GM23248 (cell line): ENCODE measurements at regions not wholly inside any gene's neighbourhood (a gene's known extent, or its start where the extent isn't known, plus 50 kb on each side); places are given as distances from the start of the nearest gene placed in this dataset.

Source experiments
- DNase-seq: peaks from one replicate; pipeline ENCODE4 v3.0.0-alpha.2; 2015
- H2AFZ ChIP-seq: fragments of 200-600 bp; sonication (generic); 2 replicates; pipeline ENCODE4 v1.6.1; 2016; ENCODE audit warnings: antibody characterized with exemption
- H3F3A ChIP-seq: fragments of 200-600 bp; sonication (generic); 2 replicates; pipeline ENCODE4 v1.6.1; 2016; ENCODE audit warnings: mild to moderate bottlenecking, antibody characterized with exemption, mixed run types; ENCODE audit not compliant: insufficient read depth
- H3K27ac ChIP-seq: fragments of 200-600 bp; sonication (generic); 2 replicates; pipeline ENCODE4 v1.5.1; 2016; ENCODE audit warnings: mild to moderate bottlenecking
- H3K27me3 ChIP-seq: fragments of 200-600 bp; sonication (generic); replicated peaks from 2 replicates; pipeline ENCODE4 v1.6.1; 2016; ENCODE audit warnings: mild to moderate bottlenecking; ENCODE audit not compliant: insufficient read depth
- H3K36me3 ChIP-seq: fragments of 200-600 bp; sonication (generic); 2 replicates; pipeline ENCODE4 v1.6.1; 2016; ENCODE audit warnings: low read depth, mild to moderate bottlenecking
- H3K4me1 ChIP-seq: fragments of 200-600 bp; sonication (generic); 2 replicates; pipeline ENCODE4 v1.6.1; 2016; ENCODE audit warnings: mild to moderate bottlenecking; ENCODE audit not compliant: insufficient read depth
- H3K4me2 ChIP-seq: fragments of 200-600 bp; sonication (generic); one replicate; pipeline ENCODE4 v1.6.1; 2016; ENCODE audit warnings: mild to moderate bottlenecking; ENCODE audit not compliant: unreplicated experiment
- H3K4me3 ChIP-seq: fragments of 200-600 bp; sonication (generic); 2 replicates; pipeline ENCODE4 v1.5.1; 2016; ENCODE audit warnings: mild to moderate bottlenecking
- H3K79me2 ChIP-seq: fragments of 200-600 bp; sonication (generic); 2 replicates; pipeline ENCODE4 v1.6.1; 2016; ENCODE audit warnings: mild to moderate bottlenecking; ENCODE audit not compliant: insufficient read depth
- H3K9ac ChIP-seq: fragments of 200-600 bp; sonication (generic); 2 replicates; pipeline ENCODE4 v1.6.1; 2016; ENCODE audit warnings: mild to moderate bottlenecking
- H3K9me2 ChIP-seq: fragments of 200-600 bp; sonication (generic); 2 replicates; pipeline ENCODE4 v1.6.1; 2016; ENCODE audit warnings: mixed run types, mild to moderate bottlenecking, moderate library complexity; ENCODE audit not compliant: insufficient read depth
- H3K9me3 ChIP-seq: fragments of 200-600 bp; sonication (generic); one replicate; pipeline ENCODE4 v1.6.1; 2017; ENCODE audit warnings: low read depth
- H4K20me1 ChIP-seq: fragments of 200-600 bp; sonication (generic); 2 replicates; pipeline ENCODE4 v1.6.0; 2016; ENCODE audit not compliant: insufficient read depth
- EZH2 ChIP-seq: fragments of 200-600 bp; sonication (generic); IDR thresholded peaks from 2 replicates; pipeline ENCODE4 v1.6.1; 2018; ENCODE audit warnings: antibody characterized with exemption, mild to moderate bottlenecking; ENCODE audit not compliant: insufficient read depth, poor library complexity, severe bottlenecking
- EZH2phosphoT487 ChIP-seq: fragments of 200-600 bp; sonication (generic); IDR thresholded peaks from 2 replicates; pipeline ENCODE4 v1.6.1; 2018; ENCODE audit warnings: antibody characterized with exemption, moderate library complexity, mild to moderate bottlenecking, low read depth; ENCODE audit not compliant: insufficient read depth
- WGBS, 2 experiments: methylation state at CpG; one replicate each; pipeline ENCODE4 v1.1.6; 2015 to 2017; ENCODE audit warnings: low lambda C conversion rate in 2 of 2, low coverage in 1 of 2; ENCODE audit errors: missing lambda C conversion rate in 2 of 2; 5-methylcytosine and 5-hydroxymethylcytosine counted together
- in situ Hi-C: fragments of 300-500 bp; cut with MboI; formaldehyde crosslinking; loops from 2 replicates; pipeline ENCODE4 v1.15.0; 2020

GRCh38 chr2:14752295-14752694 is 119.8 kb downstream of the LRATD1 start:
- Histone ChIP-seq H3K4me2 (no peak overlapping the region), H3K36me3 (no peaks in the 10 kb centered on the region), H3F3A (peaks cover 35% of the 10 kb centered on the region), H3K4me1 (peaks cover 29% of the 10 kb centered on the region), H3K9ac (no peak overlapping the region), H3K4me3 (no peak overlapping the region), H3K27me3 (no peaks in the 10 kb centered on the region), H4K20me1 (no peaks in the 10 kb centered on the region), H3K79me2 (no peaks in the 10 kb centered on the region), H3K27ac (no peak overlapping the region), H3K9me3 (no peaks in the 10 kb centered on the region), H2AFZ (no peak overlapping the region), H3K9me2 (no peaks in the 10 kb centered on the region)
- in situ Hi-C loops: no loop called here
- DNase-seq: peak; percentile 38
- TF ChIP-seq EZH2phosphoT487 (no peak), EZH2 (no peak)
- WGBS, 2 experiments: 40 to 51% methylated on average over 3 of the region's 3 CpGs

GRCh38 chr2:14756122-14756541 is 123.6 kb downstream of the LRATD1 start:
- Histone ChIP-seq H3K4me1 (peaks cover 20% of the 10 kb centered on the region), H3K9ac (peak overlapping the region; percentile 22; the same call in 1 of the 2 replicates), H3K4me2 (peak overlapping the region; percentile 64), H3K36me3 (no peaks in the 10 kb centered on the region), H3K9me2 (no peaks in the 10 kb centered on the region), H3K4me3 (peak overlapping the region; percentile 38), H3K27ac (peak overlapping the region; percentile 76), H3K9me3 (no peaks in the 10 kb centered on the region), H3F3A (peaks cover 27% of the 10 kb centered on the region), H3K27me3 (no peaks in the 10 kb centered on the region), H2AFZ (peak overlapping the region; percentile 51), H4K20me1 (no peaks in the 10 kb centered on the region), H3K79me2 (no peaks in the 10 kb centered on the region)
- peak; percentile 70 for DNase-seq
- in situ Hi-C loops: no loop called here
- TF ChIP-seq EZH2: no peak
- TF ChIP-seq EZH2phosphoT487: no peak
- 12 to 19% methylated on average over 3 of the region's 3 CpGs for WGBS, 2 experiments

- Histone ChIP-seq H3K4me1 (peaks cover 20% of the 10 kb centered on the region), H3K79me2 (no peaks in the 10 kb centered on the region), H3K9me2 (no peaks in the 10 kb centered on the region), H3K9ac (no peak overlapping the region), H3K9me3 (no peaks in the 10 kb centered on the region), H3K27ac (peak overlapping the region; percentile 76), H3K27me3 (no peaks in the 10 kb centered on the region), H2AFZ (peak overlapping the region; percentile 51; the same call in 1 of the 2 replicates), H4K20me1 (no peaks in the 10 kb centered on the region), H3K4me2 (peak overlapping the region; percentile 64), H3K4me3 (peak overlapping the region; percentile 38), H3F3A (peaks cover 27% of the 10 kb centered on the region), H3K36me3 (no peaks in the 10 kb centered on the region)
- WGBS, 2 experiments: 51 to 55% methylated on average over 10 of the region's 10 CpGs
- peak; percentile 96 for DNase-seq
- in situ Hi-C loops: no loop called here
- TF ChIP-seq EZH2 (no peak), EZH2phosphoT487 (no peak)
Measured at GRCh38 chr2:14756981-14757657, 124.6 kb downstream of the LRATD1 start.

GRCh38 chr2:14759082-14759481 is 126.6 kb downstream of the LRATD1 start:
- Histone ChIP-seq H3F3A (peaks cover 27% of the 10 kb centered on the region), H4K20me1 (no peaks in the 10 kb centered on the region), H3K4me3 (no peak overlapping the region), H3K9me3 (no peaks in the 10 kb centered on the region), H3K4me2 (no peak overlapping the region), H3K36me3 (no peaks in the 10 kb centered on the region), H3K27ac (no peak overlapping the region), H3K27me3 (no peaks in the 10 kb centered on the region), H3K79me2 (no peaks in the 10 kb centered on the region), H3K4me1 (peaks cover 20% of the 10 kb centered on the region), H3K9ac (no peak overlapping the region), H2AFZ (no peak overlapping the region), H3K9me2 (no peaks in the 10 kb centered on the region)
- no peak for DNase-seq
- in situ Hi-C loops: no loop called here
- 90 to 92% methylated on average over 5 of the region's 5 CpGs for WGBS, 2 experiments
- TF ChIP-seq EZH2 (no peak), EZH2phosphoT487 (no peak)
